NCI-H226 (cell line): ENCODE measurements at regions not wholly inside any gene's neighbourhood (a gene's known extent, or its start where the extent isn't known, plus 50 kb on each side); places are given as distances from the start of the nearest gene placed in this dataset.

Source experiments
- DNase-seq: peaks from one replicate; pipeline ENCODE4 v3.0.0-alpha.2; 2015

DNA sequence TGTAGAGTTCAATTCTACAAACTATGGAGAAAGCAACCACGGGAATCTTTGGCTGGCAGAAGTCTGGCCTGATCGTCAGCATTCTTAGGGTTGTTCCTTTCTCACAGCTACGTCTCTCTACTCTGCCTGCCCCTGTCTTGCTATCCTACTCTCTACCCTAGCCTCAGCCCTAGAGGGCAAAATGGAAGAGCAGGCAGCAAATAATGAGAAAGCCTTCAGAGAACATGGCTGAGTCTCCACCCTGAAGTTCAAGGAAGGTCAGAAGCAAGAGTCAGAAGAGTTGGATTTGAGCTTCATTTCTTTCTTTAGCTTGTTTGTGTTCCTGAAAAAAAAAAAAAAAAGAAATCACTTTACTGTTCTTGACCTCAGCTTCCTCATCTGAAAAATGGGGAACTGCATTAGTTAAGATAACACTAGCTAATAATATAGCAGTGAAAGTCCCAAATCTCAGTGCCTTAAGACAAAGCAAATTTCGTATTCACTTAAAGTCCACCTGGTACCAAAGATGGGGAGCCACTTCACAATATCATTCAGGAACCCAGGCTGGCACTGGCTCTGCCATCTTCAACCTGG is 50.2 kb upstream of the CCND2 start:
- no peak for DNase-seq

GRCh38 chr12:4221258-4221620 is 52.3 kb upstream of the CCND2 start:
- DNase-seq = no peak

GRCh38 chr12:4220536-4221257 is 52.9 kb upstream of the CCND2 start:
- DNase-seq = no peak

DNA sequence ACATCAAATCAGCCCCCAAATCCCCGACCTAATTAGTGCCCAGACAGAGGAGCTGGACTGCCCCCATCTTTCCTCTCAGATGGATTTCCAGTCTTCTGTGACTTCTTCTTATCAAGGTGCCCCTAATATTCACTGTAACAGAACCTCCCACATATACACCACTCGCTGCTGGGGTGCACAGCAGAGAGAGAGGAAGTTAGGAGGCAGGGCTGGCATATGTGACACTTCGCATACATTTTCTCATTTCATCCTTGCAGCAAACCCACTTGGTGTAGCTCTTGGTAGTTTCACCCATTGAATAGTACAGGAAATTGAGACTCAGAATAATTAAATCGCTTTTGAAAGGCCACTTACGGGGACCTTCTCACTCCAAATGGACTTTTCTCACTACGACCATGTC is 56.5 kb upstream of the CCND2 start:
- no peak for DNase-seq

DNA sequence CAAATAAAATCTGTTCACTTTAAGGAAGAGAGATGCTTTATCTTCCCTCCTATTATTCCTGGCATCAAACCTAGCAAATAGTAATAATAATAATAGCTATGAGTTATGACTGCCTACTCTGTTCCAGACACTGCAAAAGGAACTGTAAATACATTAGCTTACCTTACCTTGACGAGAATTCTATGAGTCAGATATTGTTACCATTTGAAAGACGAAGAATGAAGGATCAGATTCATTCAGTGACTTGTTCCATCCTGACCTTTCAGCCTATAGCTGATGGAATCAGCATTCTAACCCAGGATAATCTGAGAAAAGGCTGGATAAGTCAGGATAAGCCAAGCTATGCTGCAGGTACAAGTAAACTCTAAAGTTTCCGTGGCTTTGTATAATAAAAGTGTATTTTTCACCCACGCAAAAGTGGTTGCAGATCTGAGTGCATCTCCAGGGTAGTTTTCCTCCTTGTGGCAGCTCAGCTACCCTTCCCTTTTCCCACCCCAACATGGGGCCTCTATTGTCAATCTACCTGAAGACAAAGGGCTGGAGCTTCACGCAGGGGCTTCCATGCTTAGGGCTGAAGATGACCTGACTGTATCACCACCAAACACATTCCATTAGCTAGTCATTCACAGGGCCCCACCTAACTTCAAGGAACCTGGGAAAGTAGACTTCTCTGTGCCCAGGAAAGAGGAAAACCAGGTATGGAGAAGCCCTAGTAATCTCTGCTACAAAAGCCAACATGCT is 57.2 kb upstream of the CCND2 start:
- DNase-seq = no peak

DNA sequence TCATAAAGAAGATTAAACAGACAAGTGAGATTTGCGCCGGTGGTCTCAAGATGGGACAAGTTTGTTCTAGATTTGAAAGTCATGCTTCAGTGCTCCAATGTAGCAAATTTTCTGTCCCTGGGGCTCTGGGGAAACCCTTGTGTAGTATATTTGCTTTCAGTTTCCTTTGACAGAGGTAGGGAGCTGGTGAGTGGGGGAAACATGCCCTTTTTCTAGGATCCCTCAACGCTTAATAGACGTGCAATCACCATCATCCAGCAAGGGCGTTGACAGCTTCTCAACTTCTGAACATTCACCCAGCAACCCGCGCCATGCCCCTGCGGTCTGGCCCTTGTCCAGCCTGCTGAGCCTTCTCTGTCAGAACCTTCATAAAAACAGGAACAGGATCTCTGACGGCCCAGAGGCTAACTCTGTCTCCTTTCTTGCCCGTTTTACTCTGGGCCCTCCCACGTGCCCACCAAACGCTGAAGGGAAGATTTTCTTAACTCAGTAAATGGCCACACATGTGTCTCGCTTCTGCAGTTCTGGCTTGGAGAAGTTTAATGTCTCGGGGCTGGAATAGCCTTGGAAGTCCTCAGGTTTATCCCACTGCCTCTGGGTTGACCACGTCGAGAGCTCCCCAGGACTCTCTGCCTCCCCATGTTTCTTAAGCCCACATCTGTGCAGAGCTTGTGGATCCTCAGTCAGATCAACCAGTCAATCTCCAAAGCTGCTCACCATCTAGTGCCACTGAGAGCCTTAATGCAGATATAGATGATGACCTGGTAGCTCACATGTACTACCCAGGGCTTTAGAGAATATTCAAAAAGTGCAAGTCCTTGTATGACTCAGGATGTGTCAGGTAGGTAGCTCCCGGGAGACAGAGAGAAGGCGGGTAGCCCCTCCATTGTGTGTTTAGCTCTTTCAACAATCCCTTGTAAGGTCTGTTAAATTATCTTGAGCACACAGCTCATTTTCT is 58.1 kb upstream of the CCND2 start:
- peak; percentile 92 for DNase-seq

DNA sequence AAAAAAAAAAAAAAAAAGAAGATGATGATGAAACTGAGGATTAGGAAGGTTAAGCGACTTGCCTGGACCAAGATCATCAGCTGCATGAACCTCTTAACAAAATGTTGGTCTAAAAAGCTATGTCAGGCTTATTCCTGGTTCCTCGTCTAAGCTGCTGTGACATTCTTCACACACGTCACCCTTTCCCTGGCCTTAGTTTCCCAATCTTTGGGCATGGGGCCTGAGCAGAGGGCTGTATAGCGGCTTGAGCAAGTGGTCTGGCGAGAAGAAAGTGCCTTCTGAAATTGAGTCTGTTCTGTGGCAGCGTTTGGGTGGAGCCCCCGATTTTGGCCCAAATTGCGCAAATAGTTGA is 58.7 kb upstream of the CCND2 start:
- no peak for DNase-seq

DNA sequence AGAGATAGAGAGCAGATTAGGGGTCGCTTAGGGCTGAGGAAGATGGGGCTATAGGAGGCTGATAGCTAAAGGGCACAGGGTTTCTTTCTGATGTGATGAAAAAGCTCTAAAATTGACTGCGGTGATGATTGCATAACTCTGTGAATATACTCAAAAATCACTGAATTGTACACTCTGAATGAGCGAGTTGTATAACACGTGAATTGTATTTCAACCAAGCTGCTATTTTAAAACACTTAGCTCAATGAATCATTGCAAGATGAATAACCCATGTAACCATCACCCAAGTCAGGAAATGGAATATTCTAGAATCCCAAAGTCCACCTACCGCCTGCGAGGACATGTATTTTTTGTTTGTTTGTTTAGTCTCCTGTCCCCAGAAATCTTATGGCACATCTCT is 60.1 kb upstream of the CCND2 start:
- DNase-seq = no peak

- DNase-seq = no peak
Observed at GRCh38 chr12:4212845-4213244, 60.7 kb upstream of the CCND2 start.

DNA sequence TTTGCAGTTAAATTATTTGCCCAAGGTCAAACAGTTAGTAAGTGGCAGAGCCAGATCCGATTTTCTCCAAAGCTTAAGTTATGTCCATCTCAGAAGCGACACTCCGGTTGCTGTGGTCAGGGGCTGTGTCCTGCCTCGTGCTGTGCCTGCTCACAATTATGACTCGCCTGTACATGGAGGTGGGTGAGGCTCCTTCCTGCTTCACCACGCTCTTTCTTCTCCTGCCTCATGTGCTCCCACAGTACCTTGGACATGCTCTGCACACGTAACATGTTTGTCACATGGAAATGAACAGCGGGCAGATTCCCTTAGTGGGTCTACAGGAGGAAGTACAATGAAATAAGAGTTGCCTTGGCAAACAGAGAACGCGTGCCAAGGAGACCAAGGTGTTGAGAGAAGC is 62.2 kb upstream of the CCND2 start:
- no peak for DNase-seq

DNA sequence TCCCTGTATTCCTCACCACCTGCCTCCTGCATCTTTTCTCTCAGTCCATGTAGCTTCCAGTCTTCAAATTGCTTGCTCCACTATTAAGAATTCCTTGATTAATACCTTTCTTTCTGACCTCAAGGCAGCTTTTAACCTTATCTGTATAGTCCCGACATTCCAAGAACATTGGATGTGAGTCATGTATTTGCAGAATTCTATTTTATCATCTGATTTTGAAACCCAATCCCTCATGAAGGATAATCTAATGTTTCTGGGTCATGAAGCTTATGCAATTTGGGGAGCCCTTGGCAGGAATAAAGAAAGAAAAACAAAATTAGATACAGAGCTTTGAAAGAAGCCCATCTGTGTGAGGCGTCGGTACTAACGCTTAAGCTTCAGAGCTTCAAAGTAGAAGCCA is 63.4 kb upstream of the CCND2 start:
- peak; percentile 68 for DNase-seq

DNA sequence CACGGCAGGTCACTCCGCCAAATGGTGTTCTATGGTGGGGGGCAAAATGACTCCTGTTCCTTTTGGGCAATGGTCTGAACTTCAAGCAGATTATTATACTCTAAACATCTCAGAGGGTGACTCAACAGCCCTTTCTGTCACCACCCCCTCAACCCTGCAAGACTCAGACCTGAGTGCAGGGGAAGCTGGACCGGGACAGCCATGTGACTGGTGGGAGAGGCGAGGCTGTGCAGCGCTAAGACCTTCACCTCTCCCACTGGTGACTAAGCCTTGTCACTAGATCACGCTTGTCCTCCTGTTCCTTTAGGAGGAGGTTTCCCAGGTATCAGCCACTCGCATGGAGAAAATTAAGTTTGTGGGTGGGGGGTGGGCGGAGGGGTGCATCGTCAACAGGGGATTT is 67.1 kb upstream of the CCND2 start:
- DNase-seq = no peak

DNA sequence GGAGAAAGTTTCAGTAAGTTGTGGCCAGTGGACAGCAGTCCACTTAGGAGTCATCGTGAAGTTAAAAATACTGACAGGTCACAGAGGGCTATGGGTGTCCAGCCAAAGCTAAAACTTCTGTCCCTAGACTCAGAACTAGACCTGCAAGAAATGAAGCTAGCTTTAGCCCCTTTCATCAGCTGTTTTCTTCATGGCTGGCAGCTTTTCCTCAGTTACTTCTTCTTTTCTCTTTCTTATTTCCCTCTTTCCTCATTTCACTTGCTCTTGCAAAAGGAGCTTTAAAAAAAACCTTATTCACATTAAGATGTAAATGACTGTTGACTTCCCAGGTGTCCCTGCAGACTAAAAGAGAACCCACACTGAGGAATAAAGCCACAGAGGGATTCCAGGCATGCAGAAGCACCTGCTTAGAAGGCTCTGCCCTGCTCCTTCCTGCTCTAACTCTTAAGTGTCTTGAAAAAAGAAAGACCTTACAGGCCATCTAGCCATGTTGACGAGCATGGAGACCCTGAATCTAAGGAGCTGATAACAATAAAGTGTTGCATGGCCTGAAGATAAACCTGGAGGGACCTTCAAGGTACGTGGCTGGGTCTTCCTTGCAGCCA is 69.7 kb upstream of the CCND2 start:
- no peak for DNase-seq

DNA sequence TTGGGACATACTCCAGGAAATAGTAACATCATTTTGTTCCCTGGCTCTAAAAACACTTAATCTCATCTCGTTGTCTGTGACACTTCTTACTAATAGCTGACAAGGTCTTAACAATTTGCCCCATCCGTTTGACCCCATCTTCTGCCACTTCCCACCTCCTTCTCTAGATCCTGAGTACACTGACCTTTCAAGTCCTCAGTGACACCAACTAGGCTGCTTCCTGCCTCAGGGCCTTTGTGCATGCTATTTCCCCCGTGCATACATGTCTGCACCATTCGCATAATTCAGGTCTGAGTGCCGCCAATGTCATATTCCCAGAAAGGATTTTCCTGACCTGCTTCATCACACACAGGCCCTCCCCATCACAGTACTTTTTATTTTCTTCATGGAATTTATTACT is 70.6 kb upstream of the CCND2 start:
- DNase-seq = no peak

DNA sequence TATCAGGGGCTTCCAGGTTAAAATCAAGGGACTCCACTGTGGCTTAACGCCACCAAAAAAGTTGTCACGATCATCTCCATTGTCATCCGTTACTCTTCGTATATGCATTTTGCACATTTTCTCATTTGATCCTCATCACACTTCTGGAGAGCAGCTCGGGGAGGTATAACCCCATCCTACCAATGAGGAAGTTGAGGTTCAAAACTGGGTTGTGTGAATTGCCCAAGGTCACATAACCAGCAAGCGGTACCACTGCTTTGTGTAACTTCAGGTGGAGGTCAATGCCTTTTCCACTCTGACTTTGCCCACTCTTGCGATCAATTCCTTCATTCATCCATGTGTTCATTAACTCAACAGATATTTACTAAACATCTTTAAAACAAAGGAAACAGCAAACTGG is 71.1 kb upstream of the CCND2 start:
- no peak for DNase-seq

DNA sequence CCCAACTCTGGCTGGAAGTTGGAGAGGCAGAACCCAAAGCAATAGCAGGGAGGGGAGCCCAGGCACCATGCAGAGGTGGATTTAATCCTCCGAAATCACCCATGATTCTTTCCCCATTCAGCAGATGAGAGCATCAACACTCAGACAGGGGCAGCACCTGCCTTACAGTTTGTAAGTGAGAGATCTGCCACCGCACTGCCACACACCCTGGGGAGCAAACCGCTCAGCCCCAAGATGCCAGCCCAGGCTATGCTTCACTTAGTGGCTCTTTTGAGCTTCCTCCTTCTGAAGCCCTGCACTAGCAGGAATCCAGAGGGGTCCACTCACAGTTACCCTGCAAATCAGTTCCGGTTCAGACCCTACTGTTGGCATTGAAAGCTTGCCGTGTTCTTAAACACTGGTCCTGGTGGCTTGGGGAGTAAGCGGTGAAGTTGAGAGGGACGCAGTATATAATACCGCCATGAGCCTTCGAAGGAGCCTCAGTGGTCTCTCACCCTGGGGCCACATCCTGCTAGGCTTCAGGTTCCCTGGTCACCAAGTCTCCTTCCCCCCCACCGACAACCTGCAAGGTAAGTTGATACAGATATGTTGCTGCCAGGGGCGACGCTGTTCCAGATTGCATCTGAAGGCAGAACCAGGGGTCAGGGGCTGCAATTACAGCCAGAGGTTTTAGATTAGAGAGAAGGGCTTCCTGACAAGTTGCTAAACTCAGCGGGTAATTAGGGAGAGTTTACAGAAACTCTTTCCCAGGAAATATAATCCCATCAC is 72.0 kb upstream of the CCND2 start:
- DNase-seq = no peak

GRCh38 chr12:4197922-4198763 is 75.4 kb upstream of the CCND2 start:
- DNase-seq = no peak

DNA sequence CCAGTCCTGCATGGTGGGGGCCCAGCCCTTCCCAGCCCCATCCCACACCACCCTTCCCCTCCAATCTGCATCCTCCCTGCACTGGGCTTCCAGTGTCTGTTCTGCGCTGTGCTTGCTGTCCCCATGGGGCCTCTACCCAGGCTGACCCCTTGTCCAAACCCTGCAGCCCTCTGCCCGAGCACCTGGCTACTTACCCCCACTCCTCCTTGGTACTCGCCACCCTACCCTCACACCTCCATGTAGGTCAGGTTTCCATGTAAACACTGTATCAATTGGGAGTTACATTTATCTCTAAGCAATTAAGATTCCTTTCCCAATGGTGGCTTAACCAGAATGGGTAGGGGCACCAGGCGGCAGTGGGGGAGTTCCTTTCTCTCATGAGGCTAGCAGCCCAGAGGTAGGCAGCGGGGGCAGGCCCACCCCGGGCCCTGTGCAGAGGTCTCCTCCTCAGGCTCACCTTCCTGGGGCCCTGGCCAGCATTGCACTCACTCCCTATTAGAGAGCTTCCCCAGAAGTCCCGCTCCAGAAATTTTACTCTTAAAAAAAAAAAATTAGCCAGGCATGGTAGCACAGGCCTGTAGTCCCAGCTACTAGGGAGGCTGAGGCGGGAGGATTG is 76.6 kb upstream of the CCND2 start:
- DNase-seq = no peak

GRCh38 chr12:4194668-4195067 is 78.9 kb upstream of the CCND2 start:
- DNase-seq = no peak

- DNase-seq = no peak
Observed at GRCh38 chr12:4193821-4194220, 79.7 kb upstream of the CCND2 start.

- no peak for DNase-seq
Observed at GRCh38 chr12:4191642-4192041, 81.9 kb upstream of the CCND2 start.
